ENCODE measurements at regions not wholly inside any gene's neighbourhood (a gene's known extent, or its start where the extent isn't known, plus 50 kb on each side); places are given as distances from the start of the nearest gene placed in this dataset.

DNA sequence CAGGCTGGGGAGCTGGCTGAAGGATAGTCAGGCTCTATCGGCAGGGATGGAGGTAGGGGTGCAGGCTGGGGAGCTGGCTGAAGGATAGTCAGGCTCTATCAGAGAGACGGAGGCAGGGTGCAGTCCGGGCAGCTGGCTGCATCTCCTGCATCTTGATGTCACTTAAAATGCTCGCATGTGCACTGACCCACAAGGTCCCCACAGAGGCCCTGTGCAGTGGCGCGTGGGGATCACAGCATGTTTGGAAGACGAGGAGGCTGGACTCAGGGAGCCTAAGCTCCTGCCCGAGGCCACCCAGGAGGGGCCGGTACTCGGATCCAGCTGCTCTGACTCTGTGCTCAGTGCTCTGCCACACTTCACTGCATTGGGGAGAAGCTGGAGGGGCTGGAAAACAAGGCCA, 189.0 kb upstream of the HDAC4 start:
- TF ChIP-seq GATA3 (IDR thresholded peaks at IDR 0.05; ENCODE audit: low read depth, low read length) (no peak), GATA2 (IDR thresholded peaks at IDR 0.05; ENCODE audit: low read depth, low read length) (no peak)

DNA sequence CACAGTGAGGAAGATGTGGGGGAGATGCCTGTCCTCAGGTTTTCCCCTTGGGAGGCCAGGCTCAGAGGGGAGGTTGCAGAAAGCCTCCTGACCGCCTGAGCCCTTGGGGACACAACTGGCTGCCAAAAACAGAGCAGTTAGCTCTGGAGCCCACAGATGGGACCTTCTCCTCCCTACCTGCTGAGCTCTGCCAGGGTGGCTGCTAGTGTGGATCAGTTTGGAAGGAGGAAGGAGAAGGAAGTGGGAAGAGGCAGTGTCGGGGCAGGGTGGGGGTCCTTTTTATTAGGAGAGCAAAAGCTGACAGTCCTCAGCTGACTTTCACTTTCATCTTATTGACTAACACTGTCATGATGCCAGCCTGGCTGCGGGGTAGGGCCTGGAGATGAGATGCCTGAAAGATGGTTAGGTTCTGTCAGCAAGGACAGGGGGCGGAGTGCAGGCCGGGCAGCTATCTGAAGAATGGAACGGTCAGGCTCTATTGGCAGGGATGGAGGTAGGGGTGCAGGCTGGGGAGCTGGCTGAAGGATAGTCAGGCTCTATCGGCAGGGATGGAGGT, 188.5 kb upstream of the HDAC4 start:
- no peak for TF ChIP-seq GATA3 (IDR thresholded peaks at IDR 0.05; ENCODE audit: low read depth, low read length)
- TF ChIP-seq GATA2 (IDR thresholded peaks at IDR 0.05; ENCODE audit: low read depth, low read length): no peak

DNA sequence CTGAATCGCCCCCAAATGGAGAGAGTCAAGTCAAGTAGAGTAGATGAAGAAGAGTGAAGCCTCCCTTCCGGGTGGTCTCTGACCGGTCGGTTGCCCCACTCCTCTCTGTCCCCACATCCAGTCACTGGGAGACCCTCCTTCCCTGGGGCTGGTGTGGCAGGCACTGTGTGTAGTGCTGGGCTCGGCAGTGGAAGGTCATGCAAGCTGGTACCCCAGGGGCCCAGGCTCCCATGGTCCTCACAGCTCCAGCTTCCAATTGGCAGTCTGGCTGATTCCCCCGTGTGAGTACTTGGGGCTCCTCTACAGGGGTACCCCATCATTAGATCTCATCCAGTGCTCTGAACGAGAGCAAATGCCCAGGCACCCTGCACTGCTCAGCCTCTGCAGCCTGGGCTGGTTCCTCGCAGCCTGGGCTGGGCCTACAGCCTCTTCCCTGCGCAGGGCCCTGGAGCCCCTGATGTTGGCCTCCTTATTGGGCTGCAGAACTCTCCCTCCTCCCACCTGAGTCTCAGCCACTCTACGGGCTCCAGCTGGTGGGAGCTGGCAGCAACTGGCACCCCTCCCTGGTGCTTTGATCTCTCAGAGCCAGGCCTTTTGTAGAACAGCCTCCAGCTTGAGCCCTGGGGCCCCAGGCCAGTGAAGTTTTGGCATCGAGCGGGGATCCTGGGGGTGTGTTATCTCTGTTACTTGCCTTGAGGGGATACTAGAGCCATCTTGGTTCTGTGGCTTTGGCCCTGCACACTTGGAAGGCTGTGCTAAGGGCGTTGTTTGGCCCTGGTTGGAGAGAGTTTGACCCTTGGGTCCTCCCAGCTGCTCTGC, 187.8 kb upstream of the HDAC4 start:
- TF ChIP-seq GATA2 (IDR thresholded peaks at IDR 0.05; ENCODE audit: low read depth, low read length) (no peak), GATA3 (IDR thresholded peaks at IDR 0.05; ENCODE audit: low read depth, low read length) (no peak)

DNA sequence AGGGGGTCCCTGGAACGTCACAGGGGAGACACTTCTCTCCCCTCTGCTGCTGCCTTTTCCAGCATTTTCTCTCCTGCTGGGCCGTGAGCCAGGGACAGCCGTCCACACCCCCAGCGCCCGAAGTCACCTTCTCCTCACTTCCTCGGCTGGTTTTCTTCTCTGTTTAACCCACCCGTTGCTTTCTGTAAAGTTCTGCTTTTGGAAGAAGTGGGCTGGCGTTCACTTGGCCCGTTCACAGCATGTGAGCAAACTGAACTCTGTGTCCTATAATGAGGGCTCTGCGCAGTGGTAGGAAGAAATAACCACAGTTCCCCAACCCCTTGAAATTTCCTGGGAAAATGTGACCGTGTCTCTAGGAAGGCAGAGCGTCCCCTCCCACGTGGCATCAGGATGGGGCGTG, 187.0 kb upstream of the HDAC4 start:
- TF ChIP-seq GATA2 (IDR thresholded peaks at IDR 0.05; ENCODE audit: low read depth, low read length) (no peak), GATA3 (IDR thresholded peaks at IDR 0.05; ENCODE audit: low read depth, low read length) (no peak)

DNA sequence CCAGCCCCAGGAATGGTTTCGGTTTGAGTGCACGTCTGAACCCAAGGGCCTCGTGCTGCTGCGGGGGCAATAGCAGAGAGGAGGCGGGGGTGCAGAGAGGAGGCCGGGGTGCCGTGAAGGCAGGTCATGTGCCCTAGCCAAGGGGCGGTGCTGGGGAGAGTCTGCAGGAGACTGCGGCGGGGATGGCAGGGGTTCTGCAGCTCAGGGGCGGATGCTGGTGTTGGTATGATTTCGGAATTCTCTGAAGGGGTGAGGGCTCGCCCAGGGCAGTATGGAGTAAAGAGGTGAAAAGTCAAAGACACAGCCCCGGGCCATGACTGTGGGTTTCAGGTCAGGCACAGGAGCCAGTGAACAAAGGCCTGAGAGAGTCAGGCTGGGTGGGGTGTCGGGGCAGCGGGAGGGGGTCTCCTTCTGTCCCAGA, 186.5 kb upstream of the HDAC4 start:
- TF ChIP-seq GATA3 (IDR thresholded peaks at IDR 0.05; ENCODE audit: low read depth, low read length): no peak
- TF ChIP-seq GATA2 (IDR thresholded peaks at IDR 0.05; ENCODE audit: low read depth, low read length): no peak

DNA sequence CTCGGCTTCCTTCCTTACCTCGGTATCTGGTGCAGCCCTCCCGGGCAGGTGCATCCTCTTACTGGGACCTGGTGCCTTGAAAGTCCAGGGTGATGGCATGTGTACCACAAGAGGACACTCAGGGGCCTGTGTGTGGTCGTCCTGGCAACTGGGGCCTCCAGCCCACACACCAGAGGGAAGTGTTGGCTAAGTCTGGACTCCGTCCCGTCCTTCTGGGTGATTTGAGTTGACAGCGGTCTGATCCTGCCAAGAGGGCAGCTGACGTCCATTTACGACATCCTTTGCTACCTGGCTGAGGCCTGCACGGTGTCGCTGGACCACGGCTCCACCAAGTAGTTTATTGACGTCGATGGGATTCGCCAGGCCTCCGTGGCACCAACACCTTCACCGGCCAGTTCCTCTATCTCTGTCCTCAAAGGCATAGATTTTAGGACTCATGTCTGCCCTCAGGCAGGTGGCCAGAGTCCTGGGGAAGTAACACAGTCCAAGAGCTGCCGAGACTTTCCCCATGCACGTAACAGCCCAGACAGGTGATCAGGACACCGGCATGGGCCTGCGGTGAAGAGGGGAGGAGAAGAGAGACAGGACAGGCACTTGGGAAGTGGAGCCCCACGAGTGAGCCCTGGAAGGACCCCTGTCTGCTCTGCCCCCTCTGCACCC, 186.0 kb upstream of the HDAC4 start:
- no peak for TF ChIP-seq GATA2 (IDR thresholded peaks at IDR 0.05; ENCODE audit: low read depth, low read length)
- TF ChIP-seq GATA3 (IDR thresholded peaks at IDR 0.05; ENCODE audit: low read depth, low read length): no peak

DNA sequence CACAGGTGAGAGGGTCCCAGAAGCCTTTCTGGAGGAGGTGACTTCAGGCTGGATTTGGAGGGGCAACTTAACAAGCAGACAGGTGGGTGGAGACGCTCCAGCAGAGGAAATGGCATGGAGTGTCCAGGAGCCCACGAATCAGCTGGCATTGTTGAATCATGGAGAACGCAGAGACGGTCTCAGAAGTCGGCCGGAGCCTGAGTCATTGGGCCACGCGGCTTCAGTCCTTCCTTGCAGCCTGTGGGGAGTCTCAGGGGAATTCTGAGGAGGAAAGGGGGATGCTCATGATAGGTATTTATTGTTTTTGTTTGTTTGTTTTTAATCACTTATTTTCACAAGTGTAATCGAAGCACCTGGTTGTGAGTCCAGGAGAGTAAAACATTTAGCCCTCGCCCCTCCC, 184.6 kb upstream of the HDAC4 start:
- TF ChIP-seq GATA3 (IDR thresholded peaks at IDR 0.05; ENCODE audit: low read depth, low read length) (no peak), GATA2 (IDR thresholded peaks at IDR 0.05; ENCODE audit: low read depth, low read length) (no peak)

DNA sequence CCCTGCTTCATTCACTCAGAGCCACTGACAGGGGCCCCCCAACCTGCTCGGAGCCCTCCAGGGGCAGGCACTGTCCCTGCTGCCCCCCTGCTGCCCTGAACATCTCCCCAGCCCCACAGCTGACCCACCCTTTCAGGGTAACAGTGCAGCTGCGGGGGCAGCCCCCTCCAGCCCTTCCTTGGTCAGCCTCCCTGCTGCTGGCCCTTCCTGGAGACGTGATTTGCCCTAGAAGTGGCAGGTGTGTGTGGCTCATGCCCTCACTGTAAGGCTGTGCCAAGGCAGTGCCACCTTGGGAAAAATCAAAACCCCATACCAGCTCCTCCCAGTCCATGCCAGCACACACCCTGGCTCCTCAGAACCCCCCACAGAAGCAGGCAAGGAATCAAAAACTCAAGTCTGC, 184.2 kb upstream of the HDAC4 start:
- TF ChIP-seq GATA2 (IDR thresholded peaks at IDR 0.05; ENCODE audit: low read depth, low read length) (no peak), GATA3 (IDR thresholded peaks at IDR 0.05; ENCODE audit: low read depth, low read length) (no peak)

DNA sequence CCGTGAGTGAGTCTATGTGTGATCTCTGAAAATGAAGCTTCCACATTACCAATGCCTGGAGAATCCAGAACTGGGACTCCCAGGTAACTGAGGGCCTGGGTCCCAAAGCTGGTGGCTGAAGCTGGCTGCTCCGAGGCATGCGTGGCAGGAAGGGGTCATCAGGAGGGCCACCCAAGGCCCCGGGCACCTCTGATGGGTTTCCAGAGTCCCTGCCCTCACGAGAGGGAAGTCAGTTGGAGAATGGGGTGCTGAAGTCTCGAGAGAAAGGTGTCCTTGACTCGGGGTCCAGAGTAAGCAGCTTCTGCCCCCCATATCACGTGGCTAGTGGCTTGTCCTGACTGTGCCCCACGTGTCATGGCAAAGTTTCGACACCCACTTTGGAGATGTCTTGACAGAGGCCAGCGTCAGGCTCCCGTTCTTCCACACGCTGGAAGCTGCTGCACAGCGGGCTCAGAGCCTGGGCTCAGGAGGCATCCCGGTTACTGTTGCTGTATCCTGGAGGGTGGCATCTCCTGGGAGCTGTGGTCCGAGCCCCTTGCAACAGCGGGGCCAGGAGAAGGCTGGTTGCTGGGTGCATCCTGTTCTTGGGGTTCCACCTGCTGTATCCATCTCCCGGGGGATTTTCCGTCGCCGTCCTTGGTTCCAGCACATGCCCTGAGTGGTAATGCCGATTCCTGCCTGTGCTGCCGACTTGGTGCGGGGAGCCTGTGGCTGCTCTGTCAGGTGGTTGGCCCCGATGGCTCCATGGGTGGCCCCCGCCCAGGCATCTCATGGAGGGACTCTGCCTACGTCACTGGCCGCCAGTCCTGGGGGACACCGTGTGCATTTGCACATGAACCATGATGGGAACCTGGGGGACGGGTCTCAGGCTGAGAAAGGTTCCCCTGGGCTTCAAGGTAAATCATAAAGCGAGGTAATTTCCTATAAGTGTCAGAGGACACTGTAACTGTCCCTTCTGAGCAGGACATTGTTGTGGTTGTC, 183.3 kb upstream of the HDAC4 start:
- TF ChIP-seq GATA3 (IDR thresholded peaks at IDR 0.05; ENCODE audit: low read depth, low read length): no peak
- no peak for TF ChIP-seq GATA2 (IDR thresholded peaks at IDR 0.05; ENCODE audit: low read depth, low read length)

DNA sequence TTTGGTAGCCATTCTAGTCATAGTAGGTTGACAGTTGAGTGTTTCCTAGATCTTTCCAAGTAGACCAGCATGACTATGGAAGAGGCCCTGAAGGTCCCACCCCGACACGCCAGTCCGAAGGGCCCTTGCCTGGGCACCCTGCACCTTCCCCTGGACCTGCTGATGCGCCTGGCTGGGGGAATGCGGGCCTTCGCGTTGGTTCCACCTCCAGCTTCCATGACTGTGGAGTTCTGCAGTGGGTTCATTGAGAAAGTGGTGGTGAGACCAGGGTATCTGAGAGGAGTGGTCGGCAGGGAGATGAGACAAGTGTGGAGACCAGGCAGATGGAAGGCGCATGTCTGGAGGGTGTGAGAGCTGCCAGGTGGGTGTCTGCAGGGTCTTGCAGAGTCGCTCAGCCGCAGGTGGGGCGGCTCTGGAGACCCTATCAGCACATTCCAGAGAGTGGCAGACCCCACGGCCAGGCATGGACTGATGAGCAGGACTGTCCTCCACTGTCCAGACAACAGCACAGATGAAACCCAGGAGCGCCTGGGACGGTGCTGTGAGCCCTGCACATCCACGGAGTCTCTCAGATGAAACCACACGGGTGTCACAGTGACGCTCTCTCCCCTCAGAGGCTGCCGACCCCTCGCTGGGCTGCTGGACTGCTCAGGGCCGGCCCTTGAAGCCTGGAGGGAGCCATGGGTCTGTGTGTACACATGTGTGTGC, 182.5 kb upstream of the HDAC4 start:
- TF ChIP-seq GATA3 (IDR thresholded peaks at IDR 0.05; ENCODE audit: low read depth, low read length): no peak
- no peak for TF ChIP-seq GATA2 (IDR thresholded peaks at IDR 0.05; ENCODE audit: low read depth, low read length)

DNA sequence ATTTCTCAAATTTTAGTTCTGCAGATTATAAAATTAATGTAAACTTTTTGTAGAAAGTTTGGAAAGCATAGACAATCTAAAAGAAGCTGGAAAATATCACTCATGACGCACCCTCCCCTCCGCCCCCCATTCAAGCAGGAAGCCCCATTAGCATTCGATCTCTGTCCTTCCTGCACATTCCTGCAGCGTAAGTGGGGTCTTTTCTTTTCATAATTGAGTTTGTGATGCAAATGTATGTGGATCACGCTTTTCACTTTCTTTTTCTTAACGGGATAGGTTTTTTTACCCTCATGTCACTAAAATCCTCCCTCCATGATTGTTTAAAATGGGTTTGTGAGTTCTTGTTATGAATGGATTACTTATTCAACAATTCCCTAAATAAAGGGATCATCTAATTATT, 181.7 kb upstream of the HDAC4 start:
- TF ChIP-seq GATA2 (IDR thresholded peaks at IDR 0.05; ENCODE audit: low read depth, low read length) (no peak), GATA3 (IDR thresholded peaks at IDR 0.05; ENCODE audit: low read depth, low read length) (no peak)

DNA sequence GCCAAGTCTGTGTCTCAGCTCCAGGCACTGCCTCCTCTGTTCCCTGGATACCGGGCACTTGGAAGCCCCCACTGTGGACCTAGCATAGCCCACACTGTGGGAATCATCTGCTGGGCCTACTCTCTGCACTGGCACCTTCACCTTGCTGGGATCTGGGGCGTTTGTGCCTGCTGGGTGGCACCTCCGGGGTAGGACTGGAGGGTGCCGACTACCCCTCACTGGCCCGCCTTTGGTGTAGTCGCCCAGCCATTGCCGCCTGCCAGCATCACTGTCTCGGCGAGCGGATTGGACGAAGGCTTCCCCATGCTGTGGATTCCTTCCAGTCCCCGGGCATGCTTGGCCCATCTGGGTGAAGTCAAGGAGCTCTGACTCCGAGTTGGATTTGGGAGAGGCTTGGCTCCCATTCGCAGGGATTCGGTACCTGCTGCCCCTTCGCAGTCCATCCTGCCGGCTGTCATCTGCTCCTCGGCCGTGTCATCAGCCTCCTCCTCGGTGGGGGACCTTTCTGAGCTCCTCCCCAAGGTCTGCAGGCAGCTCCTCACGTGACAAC, 180.6 kb upstream of the HDAC4 start:
- TF ChIP-seq GATA2 (IDR thresholded peaks at IDR 0.05; ENCODE audit: low read depth, low read length) (no peak), GATA3 (IDR thresholded peaks at IDR 0.05; ENCODE audit: low read depth, low read length) (no peak)

DNA sequence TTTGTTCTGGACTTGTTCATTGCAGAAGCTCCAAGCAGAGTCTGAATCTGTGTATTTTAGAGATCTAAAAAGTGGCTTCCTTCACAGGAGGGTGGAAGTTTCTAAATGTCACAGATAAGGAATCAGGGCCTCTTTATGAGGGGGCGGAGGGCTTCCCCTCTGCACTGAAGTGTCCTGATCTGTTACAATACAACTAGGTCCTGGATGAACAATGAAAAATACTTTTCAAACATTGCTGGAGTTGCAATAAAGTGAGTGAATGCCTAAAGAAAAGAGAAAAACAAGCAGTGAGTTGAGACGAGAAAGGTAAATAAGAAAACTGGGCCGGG, 179.3 kb upstream of the HDAC4 start:
- no peak for TF ChIP-seq GATA2 (IDR thresholded peaks at IDR 0.05; ENCODE audit: low read depth, low read length)
- no peak for TF ChIP-seq GATA3 (IDR thresholded peaks at IDR 0.05; ENCODE audit: low read depth, low read length)

All from SH-SY5Y (cell line).